RWPE1 (cell line): ENCODE measurements at regions not wholly inside any gene's neighbourhood (a gene's known extent, or its start where the extent isn't known, plus 50 kb on each side); places are given as distances from the start of the nearest gene placed in this dataset.
"Not testable (repeated sequence)": the region's sequence is repeated elsewhere in the genome, so short reads cannot be mapped to it uniquely, and the experiment has no call there.

Source experiments
- CTCF ChIA-PET: fragments of 350-600 bp; sonication (Branson Sonifier 250); formaldehyde crosslinking; extraction: SDS; loops from one replicate; lab custom pipeline; 2021; lab: Yijun Ruan, JAX
- POLR2A ChIA-PET: fragments of 400-600 bp; formaldehyde crosslinking; extraction: SDS; loops from one replicate; lab custom pipeline; 2020; ENCODE audit warnings: antibody characterized with exemption; ENCODE audit not compliant: low non-redundant PET; lab: Yijun Ruan, JAX
- DNase-seq: peaks from one replicate; pipeline ENCODE4 v3.0.0; 2012; ENCODE audit warnings: low spot score
- H3K27ac ChIP-seq: fragments of 450-650 bp; 2 replicates; pipeline ENCODE4 v1.5.1; 2017
- CTCF ChIP-seq: fragments of 450-650 bp; conservative IDR thresholded peaks from 2 replicates; pipeline ENCODE4 v1.5.1; 2017; ENCODE audit warnings: low read depth, mild to moderate bottlenecking

GRCh38 chr1:148290881-148291280 is 138.8 kb upstream of the NBPF11 start:
- no peak overlapping the region for H3K27ac ChIP-seq
- TF ChIP-seq CTCF, result no peak
- POLR2A ChIA-PET, result no interaction called here
- CTCF ChIA-PET, result no interaction called here
- DNase-seq, result no peak

DNA sequence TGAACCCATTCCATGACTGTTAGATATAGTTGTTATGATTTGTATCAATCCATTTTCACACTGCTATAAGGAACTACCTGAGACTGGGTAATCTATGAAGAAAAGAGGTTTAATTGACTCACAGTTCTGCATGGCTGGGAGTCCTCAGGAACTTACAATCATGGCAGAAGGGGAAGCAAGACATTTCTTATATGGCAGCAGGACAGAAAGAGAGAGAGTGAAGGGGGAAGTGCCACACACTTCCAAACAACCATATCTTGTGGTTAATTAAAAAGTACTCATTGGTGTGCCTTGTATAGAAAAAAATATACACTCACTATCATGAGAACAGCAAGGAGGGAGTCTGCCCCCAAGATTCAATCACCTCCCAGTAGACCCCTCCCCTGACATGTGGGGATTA is 137.6 kb upstream of the NBPF11 start:
- TF ChIP-seq CTCF, result no peak
- ChIA-PET CTCF (no interaction called here), POLR2A (no interaction called here)
- no peak overlapping the region for H3K27ac ChIP-seq
- DNase-seq, result no peak

DNA sequence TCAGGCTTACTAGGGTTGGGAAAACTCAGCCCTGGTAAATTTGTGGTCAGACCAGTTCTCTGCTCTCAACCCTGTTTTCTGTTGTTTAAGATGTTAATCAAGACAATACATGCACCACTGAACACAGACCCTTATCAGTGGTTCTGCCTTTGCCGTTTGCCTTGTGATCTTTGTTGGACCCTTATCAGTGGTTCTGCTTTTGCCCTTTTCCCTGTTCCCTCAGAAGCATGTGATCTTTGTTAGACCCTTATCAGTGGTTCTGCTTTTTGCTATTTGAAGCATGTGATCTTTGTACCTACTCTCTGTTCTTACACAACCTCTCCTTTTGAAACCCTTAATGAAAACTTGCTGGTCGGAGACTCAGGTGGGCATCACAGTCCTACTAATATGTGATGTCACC is 133.9 kb upstream of the NBPF11 start:
- POLR2A ChIA-PET, DNase-seq, CTCF ChIA-PET, H3K27ac ChIP-seq: not testable (repeated sequence)

DNA sequence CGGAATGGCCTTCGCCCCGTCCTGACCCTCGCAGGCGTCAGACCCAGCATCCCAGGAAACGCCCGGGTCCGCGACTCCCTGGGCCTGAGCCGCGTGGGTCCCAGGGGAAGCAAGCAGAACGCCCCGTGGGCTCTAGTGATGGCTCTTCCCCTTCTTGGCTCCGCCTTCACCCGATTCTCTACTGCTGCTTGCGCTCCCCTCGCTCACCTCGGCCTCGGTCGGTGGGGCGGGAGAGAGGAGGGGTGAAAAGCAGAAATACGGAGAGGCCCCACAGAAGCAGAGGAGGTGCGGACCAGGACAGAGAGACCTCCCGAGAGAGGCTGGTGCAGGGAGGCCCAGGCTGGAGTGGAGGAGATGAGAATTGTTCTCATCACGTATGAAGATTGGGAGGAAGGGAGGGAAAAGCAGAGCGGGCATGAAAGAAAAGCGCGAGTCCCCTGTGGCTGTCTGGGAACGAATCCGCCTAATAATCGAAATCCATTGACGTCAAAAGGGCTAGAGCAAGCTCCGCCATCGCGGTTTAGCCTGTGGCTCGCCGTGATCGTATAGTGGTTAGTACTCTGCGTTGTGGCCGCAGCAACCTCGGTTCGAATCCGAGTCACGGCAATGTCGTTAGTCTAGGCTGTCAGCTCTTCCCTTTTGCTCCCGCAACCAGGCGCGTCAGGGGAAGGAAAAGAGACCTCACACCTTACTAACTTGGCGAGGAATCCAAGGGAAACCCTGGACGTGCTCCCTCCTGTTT is 128.9 kb upstream of the NBPF11 start:
- POLR2A ChIA-PET, CTCF ChIA-PET, H3K27ac ChIP-seq, DNase-seq: not testable (repeated sequence)

DNA sequence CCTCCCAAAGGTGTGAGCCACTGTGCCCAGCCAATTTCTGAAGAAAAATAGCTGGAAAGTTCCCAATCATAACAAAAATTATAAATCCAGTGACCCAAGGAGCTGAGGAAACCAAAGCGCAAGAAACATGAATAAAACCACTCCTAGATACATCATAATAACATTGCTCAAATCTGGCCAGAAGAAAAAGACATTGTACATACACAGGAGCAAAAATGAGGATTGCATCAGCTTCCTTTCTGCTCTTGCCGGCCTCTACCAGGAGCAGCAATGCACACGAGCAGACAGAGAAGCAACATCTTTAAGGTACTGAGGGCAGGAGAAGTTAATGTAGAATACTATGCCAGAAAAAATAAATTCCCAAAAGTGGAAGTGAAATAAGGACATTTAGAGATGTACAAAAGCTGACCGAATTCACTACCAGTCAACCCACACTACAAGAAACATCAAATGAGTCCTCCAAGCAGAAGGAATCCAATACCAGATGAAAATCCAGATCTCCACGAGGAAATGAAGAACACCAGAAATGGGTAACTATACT is 127.0 kb upstream of the NBPF11 start:
- DNase-seq, H3K27ac ChIP-seq, POLR2A ChIA-PET: not testable (repeated sequence)
- CTCF ChIA-PET, result interaction anchor here (0.6 kb wide), 1 partner anchor 25 kb away, joined by 6 read pairs; no protein-coding TSS in a partner anchor

DNA sequence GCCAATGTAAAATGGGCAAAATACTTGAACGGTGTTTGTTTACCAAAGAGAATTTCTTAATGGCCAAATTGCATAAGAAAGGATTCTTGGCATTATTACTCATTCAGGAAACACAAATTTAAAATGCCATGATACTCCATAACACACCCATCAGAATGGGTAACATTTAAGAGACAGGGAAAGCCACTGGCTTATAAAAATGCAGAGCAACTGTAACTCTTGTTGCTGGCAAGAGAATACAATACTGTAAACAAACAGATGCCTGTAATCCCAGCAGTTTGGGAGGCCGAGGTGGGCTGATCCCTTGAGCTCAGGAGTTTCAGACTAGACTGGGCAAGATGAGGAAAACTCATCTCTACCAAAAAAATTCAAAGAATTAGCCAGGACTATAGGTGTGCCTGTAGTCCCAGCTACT is 125.8 kb upstream of the NBPF11 start:
- DNase-seq, POLR2A ChIA-PET: not testable (repeated sequence)
- H3K27ac ChIP-seq, result peak overlapping the region; percentile 87
- CTCF ChIA-PET, result interaction anchor here (0.7 kb wide), 2 partner anchors 66 to 126 kb away, joined by 3 to 4 read pairs; partner anchors contain the start of gene NBPF11

GRCh38 chr1:148267066-148267465 is 115.0 kb upstream of the NBPF11 start:
- H3K27ac ChIP-seq, POLR2A ChIA-PET, DNase-seq, CTCF ChIA-PET: not testable (repeated sequence)

DNA sequence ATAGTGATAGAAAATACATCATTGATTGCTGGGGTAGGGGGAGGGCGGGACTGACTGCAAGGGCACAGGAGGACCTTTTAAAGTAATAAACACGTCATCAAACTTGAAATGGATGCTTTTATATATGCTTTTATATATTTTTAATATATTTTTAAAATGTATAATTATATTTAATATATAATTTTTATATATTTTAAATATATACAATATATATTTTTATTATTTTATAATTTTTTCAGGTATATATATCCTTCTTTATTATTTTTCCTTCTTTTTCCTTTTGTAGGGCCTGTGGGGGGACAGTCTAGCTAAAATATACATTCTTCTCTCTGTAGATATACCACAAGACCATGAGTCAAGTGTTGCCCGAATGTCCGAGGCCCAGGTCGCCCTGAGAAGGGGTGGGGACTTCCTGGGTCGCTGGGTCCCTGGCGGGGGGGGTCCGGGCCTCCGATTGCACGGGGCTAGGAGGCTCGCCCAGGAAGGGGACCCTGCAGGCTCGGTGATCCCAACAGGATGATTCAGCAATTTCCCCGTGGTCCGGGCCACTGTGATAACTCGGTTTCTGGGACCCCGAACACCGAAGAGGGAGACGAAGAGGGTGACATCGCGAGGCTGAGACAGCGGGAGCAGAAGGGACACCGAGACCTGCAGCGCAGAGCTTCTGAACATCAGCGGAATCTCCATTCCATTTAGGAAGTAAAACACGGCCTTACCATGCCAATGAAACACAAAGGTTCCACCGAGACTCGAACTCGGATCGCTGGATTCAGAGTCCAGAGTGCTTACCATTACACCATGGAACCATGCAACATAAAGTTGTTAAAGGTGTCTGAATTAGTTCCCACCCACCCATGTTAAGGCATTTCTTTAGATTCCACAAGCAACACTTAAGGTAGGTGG is 112.5 kb upstream of the NBPF11 start:
- H3K27ac ChIP-seq, result peak overlapping the region; percentile 25; the same call in 1 of the 2 replicates

More for the DNA sequence above, 112.5 kb upstream of the NBPF11 start:
- TF ChIP-seq CTCF, result no peak
- CTCF ChIA-PET, result no interaction called here
- POLR2A ChIA-PET, result no interaction called here
- DNase-seq, result peak; percentile 6
